B cell (primary cell): ENCODE measurements at regions not wholly inside any gene's neighbourhood (a gene's known extent, or its start where the extent isn't known, plus 50 kb on each side); places are given as distances from the start of the nearest gene placed in this dataset.

ENCODE experiments used
- ATAC-seq: fragments of 200-7000 bp; cut with Tn5 transposase; one replicate; pipeline ENCODE4 v1.10.0; 2021; ENCODE audit warnings: low read depth, mild to moderate bottlenecking, moderate number of reproducible peaks, moderate library complexity
- CTCF ChIA-PET: fragments of 350-600 bp; sonication (Branson Sonifier 250); formaldehyde crosslinking; loops from one replicate; lab custom pipeline; 2021; ENCODE audit warnings: antibody characterized with exemption, inconsistent platforms; lab: Charles Lee
- POLR2A ChIA-PET: fragments of 350-600 bp; sonication (Branson Sonifier 250); formaldehyde crosslinking; loops from one replicate; lab custom pipeline; 2021; ENCODE audit warnings: antibody characterized with exemption; lab: Charles Lee
- DNase-seq: peaks from one replicate; pipeline ENCODE4 v3.0.0; 2013
- H2AFZ ChIP-seq: 2 replicates; pipeline ENCODE4 v1.6.1; 2012; ENCODE audit warnings: mild to moderate bottlenecking, low read depth, low read length; ENCODE audit not compliant: insufficient read depth, poor library complexity, severe bottlenecking
- H3K27ac ChIP-seq, 2 donors: 1 replicate in 1 of 2; 2 replicates in 1 of 2; pipeline ENCODE4 v1.5.1; 2012 to 2013; ENCODE audit warnings: low read length in 2 of 2, mild to moderate bottlenecking in 2 of 2, moderate library complexity in 1 of 2
- H3K27me3 ChIP-seq, 4 experiments: fragments of 200-600 bp in 1 of 4; sonication (generic) in 1 of 4; replicated peaks in 1 of 4; 1 replicate in 2 of 4; 2 replicates in 2 of 4; pipeline versions ENCODE4 v1.6.1 to v1.7.0; 2013 to 2016; ENCODE audit warnings: low read length in 3 of 4, mild to moderate bottlenecking in 2 of 4, mixed read lengths in 1 of 4, moderate library complexity in 1 of 4; ENCODE audit not compliant: insufficient read depth in 4 of 4, control insufficient read depth in 3 of 4; ENCODE audit errors: control extremely low read depth in 1 of 4
- H3K36me3 ChIP-seq, 2 experiments: replicated peaks in 1 of 2; 1 replicate in 1 of 2; 2 replicates in 1 of 2; pipeline versions ENCODE4 v1.6.1 to v1.7.1; 2013; ENCODE audit warnings: low read length in 1 of 2; ENCODE audit not compliant: insufficient read depth in 2 of 2, control insufficient read depth in 1 of 2; ENCODE audit errors: control extremely low read depth in 1 of 2, extremely low read depth in 1 of 2
- H3K4me1 ChIP-seq, 2 donors: fragments of 200-600 bp in 1 of 2; sonication (generic) in 1 of 2; 1 replicate in 1 of 2; 2 replicates in 1 of 2; pipeline versions ENCODE4 v1.5.1 to v1.6.1; 2013 to 2017; ENCODE audit warnings: low read length in 2 of 2; ENCODE audit not compliant: control insufficient read depth in 2 of 2, insufficient read depth in 2 of 2
- H3K4me2 ChIP-seq: replicated peaks from 2 replicates; pipeline ENCODE3; 2012; ENCODE audit warnings: mild to moderate bottlenecking, low read depth, low read length; ENCODE audit not compliant: poor library complexity, severe bottlenecking
- H3K4me3 ChIP-seq, 5 experiments: fragments of 200-600 bp in 1 of 5; sonication (generic) in 1 of 5; 1 replicate in 3 of 5; 2 replicates in 2 of 5; pipeline versions ENCODE4 v1.5.1 to v1.7.0; 2011 to 2016; ENCODE audit warnings: low read length in 4 of 5, mild to moderate bottlenecking in 4 of 5, low read depth in 2 of 5, control low read depth in 1 of 5, moderate library complexity in 1 of 5; ENCODE audit not compliant: insufficient read depth in 1 of 5; ENCODE audit errors: control extremely low read depth in 1 of 5, extremely low read depth in 1 of 5
- H3K79me2 ChIP-seq: fragments of 200-600 bp; sonication (generic); one replicate; pipeline ENCODE4 v1.6.0; 2016; ENCODE audit warnings: low read length; ENCODE audit not compliant: control insufficient read depth, insufficient read depth
- H3K9ac ChIP-seq: fragments of 200-600 bp; sonication (generic); 2 replicates; pipeline ENCODE4 v1.6.1; 2017; ENCODE audit warnings: mild to moderate bottlenecking, low read length, moderate library complexity
- H3K9me3 ChIP-seq, 3 donors: one replicate each; pipeline versions ENCODE4 v1.6.1 to v1.7.1; 2013; ENCODE audit warnings: low read length in 2 of 3; ENCODE audit not compliant: control insufficient read depth in 2 of 3, insufficient read depth in 1 of 3; ENCODE audit errors: control extremely low read depth in 1 of 3
- H4K20me1 ChIP-seq: 2 replicates; pipeline ENCODE4 v1.6.0; 2012; ENCODE audit warnings: mild to moderate bottlenecking, low read length; ENCODE audit not compliant: insufficient read depth, control insufficient read depth, poor library complexity, severe bottlenecking
- H3K27ac Mint-ChIP-seq: one replicate; pipeline ENCODE4 v1.8.0; 2021; ENCODE audit warnings: mixed read lengths
- H3K27me3 Mint-ChIP-seq: one replicate; pipeline ENCODE4 v1.8.0; 2021; ENCODE audit warnings: mixed read lengths
- H3K4me1 Mint-ChIP-seq: one replicate; pipeline ENCODE4 v1.8.0; 2021; ENCODE audit warnings: mixed read lengths
- H3K4me3 Mint-ChIP-seq: one replicate; pipeline ENCODE4 v1.8.0; 2021; ENCODE audit warnings: mixed read lengths
- H3K9me3 Mint-ChIP-seq: one replicate; pipeline ENCODE4 v1.8.0; 2022; ENCODE audit warnings: mixed read lengths; ENCODE audit not compliant: insufficient read depth
- EZH2 ChIP-seq: IDR thresholded peaks from 2 replicates; pipeline ENCODE4 v1.6.1; 2012; ENCODE audit warnings: borderline replicate concordance, low read depth, mild to moderate bottlenecking, moderate library complexity, low read length; ENCODE audit not compliant: insufficient read depth, poor library complexity, severe bottlenecking
- WGBS: methylation state at CpG from one replicate; pipeline ENCODE4 v1.1.5; 2013; ENCODE audit warnings: missing lambda C conversion rate; ENCODE audit not compliant: insufficient coverage; 5-methylcytosine and 5-hydroxymethylcytosine counted together
- intact Hi-C: fragments of 100-400 bp; cut with micrococcal nuclease; formaldehyde crosslinking; loops from one replicate; pipeline ENCODE4 v1.10.0; 2022
- TF ChIP-seq, protein P1 (sequence below): fragments of 200-600 bp; IDR thresholded peaks from one replicate; pipeline ENCODE4 v1.8.0; 2022; ENCODE audit warnings: antibody characterized with exemption, mild to moderate bottlenecking

DNA sequence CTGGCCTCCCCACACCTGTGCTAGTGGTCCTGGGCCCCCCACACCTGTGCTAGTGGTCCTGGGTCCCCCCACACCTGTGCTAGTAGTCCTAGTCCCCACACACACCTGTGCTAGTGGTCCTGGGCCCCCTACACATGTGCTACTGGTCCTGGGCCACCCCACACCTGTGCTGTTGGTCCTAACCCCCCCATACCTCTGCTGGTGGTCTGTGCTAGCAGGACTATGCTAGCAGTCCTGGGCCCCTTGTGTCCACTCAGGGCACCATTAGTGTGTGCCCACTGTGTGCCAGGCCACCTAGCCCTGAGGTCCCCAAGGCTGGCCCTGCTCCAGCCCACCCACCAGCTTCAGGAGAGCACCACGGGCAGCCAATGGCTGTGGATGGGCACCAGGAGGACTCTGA lies 558.2 kb upstream of the SALL3 start:
- intact Hi-C loops = no loop called here
- Mint-ChIP-seq H3K4me3 (no peak overlapping the region), H3K4me1 (no peaks in the 10 kb centered on the region), H3K27me3 (no peaks in the 10 kb centered on the region), H3K9me3 (no peaks in the 10 kb centered on the region), H3K27ac (no peak overlapping the region)
- ATAC-seq (no peak), DNase-seq (no peak)
- Histone ChIP-seq H3K4me3 (no peak overlapping the region), H3K4me1 (no peaks in the 10 kb centered on the region), H4K20me1 (no peaks in the 10 kb centered on the region), H3K27ac (no peak overlapping the region), H3K4me2 (no peak overlapping the region), H3K36me3 (no peaks in the 10 kb centered on the region), H3K79me2 (no peaks in the 10 kb centered on the region), H3K9me3 (peaks cover 0 to 22% (median 0%) of the 10 kb centered on the region in 3 donors), H2AFZ (no peak overlapping the region), H3K9ac (no peak overlapping the region), H3K27me3 (no peaks in the 10 kb centered on the region)
- TF ChIP-seq, protein P1, sequence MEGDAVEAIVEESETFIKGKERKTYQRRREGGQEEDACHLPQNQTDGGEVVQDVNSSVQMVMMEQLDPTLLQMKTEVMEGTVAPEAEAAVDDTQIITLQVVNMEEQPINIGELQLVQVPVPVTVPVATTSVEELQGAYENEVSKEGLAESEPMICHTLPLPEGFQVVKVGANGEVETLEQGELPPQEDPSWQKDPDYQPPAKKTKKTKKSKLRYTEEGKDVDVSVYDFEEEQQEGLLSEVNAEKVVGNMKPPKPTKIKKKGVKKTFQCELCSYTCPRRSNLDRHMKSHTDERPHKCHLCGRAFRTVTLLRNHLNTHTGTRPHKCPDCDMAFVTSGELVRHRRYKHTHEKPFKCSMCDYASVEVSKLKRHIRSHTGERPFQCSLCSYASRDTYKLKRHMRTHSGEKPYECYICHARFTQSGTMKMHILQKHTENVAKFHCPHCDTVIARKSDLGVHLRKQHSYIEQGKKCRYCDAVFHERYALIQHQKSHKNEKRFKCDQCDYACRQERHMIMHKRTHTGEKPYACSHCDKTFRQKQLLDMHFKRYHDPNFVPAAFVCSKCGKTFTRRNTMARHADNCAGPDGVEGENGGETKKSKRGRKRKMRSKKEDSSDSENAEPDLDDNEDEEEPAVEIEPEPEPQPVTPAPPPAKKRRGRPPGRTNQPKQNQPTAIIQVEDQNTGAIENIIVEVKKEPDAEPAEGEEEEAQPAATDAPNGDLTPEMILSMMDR = no peak
- no peak for TF ChIP-seq EZH2
- no CpG with 5 or more reads among the region's 1 CpG for WGBS
- CTCF ChIA-PET = no interaction called here
- POLR2A ChIA-PET = no interaction called here

DNA sequence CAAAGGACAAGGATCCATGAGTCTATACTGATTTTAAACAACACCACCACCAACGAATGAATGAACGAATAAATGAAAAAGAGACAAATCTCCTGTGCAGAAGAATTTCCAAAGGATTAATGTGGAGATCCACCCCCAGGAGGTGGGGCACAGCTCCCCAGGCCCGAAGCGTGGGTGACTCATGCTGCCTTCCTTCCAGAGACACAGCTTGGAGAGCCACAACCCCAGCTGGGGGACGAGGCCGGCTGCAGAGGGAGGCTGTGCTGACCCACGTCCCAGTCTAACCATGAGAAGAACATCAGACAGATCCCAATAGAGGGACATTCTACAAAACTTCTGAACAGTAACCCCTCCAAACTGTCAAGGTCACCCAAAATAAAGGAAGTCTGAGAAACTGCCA lies 557.3 kb upstream of the SALL3 start:
- Mint-ChIP-seq H3K9me3 (no peaks in the 10 kb centered on the region), H3K4me1 (no peaks in the 10 kb centered on the region), H3K27ac (no peak overlapping the region), H3K4me3 (no peak overlapping the region), H3K27me3 (no peaks in the 10 kb centered on the region)
- no peaks in the 10 kb centered on the region for H3K79me2 ChIP-seq
- no peak overlapping the region for H3K4me2 ChIP-seq
- H3K4me3 ChIP-seq = no peak overlapping the region
- ATAC-seq (no peak), DNase-seq (no peak)
- intact Hi-C loops = no loop called here
- TF ChIP-seq, protein P1 = no peak
- TF ChIP-seq EZH2 = no peak
- CTCF ChIA-PET = no interaction called here
- no peaks in the 10 kb centered on the region for H3K4me1 ChIP-seq
- no peaks in the 10 kb centered on the region for H3K36me3 ChIP-seq
- H3K9me3 ChIP-seq = peaks cover 0 to 22% (median 0%) of the 10 kb centered on the region in 3 donors
- WGBS = 90% methylated on average over 7 of the region's 7 CpGs
- H3K9ac ChIP-seq = no peak overlapping the region
- no peak overlapping the region for H2AFZ ChIP-seq
- no peak overlapping the region for H3K27ac ChIP-seq
- H4K20me1 ChIP-seq = no peaks in the 10 kb centered on the region
- POLR2A ChIA-PET = no interaction called here
- no peaks in the 10 kb centered on the region for H3K27me3 ChIP-seq
